IMR-90 (cell line): ENCODE measurements at regions not wholly inside any gene's neighbourhood (a gene's known extent, or its start where the extent isn't known, plus 50 kb on each side); places are given as distances from the start of the nearest gene placed in this dataset.

Source experiments
- ATAC-seq: fragments of 200-7000 bp; cut with Tn5 transposase; 2 replicates; pipeline ENCODE4 v1.9.1; 2020; ENCODE audit warnings: low read depth, mild to moderate bottlenecking, moderate library complexity
- BruUV-seq: library from RNA; stranded (reverse); fragments of 400-500 nt; replicated peaks from 2 replicates; lab custom pipeline; 2021; lab: Mats Ljungman, UMichigan
- CTCF ChIA-PET: fragments of 300-600 bp; formaldehyde crosslinking; extraction: SDS; loops from one replicate; lab custom pipeline; 2021; ENCODE audit warnings: antibody characterized with exemption; lab: Yijun Ruan, JAX
- POLR2A ChIA-PET: fragments of 300-600 bp; sonication (Branson Sonifier 250); formaldehyde crosslinking; loops from one replicate; lab custom pipeline; 2022; ENCODE audit warnings: antibody characterized with exemption; ENCODE audit not compliant: unreplicated experiment; lab: Charles Lee
- DNase-seq: peaks from one replicate; pipeline ENCODE4 v3.0.0; 2013
- H2AFZ ChIP-seq: replicated peaks from 2 replicates; pipeline ENCODE3; 2013; ENCODE audit warnings: low read length, mild to moderate bottlenecking; ENCODE audit not compliant: poor library complexity
- H2AK5ac ChIP-seq: 2 replicates; pipeline ENCODE4 v1.6.1; 2013; ENCODE audit warnings: low read depth, low read length, inconsistent platforms
- H2AK9ac ChIP-seq: replicated peaks from 2 replicates; pipeline ENCODE3; 2013; ENCODE audit warnings: mild to moderate bottlenecking, low read depth, low read length, moderate library complexity; ENCODE audit not compliant: poor library complexity
- H2BK120ac ChIP-seq: 2 replicates; pipeline ENCODE4 v1.6.1; 2013; ENCODE audit warnings: low read depth, low read length, inconsistent platforms
- H2BK15ac ChIP-seq: 3 replicates; pipeline ENCODE4 v1.6.1; 2013; ENCODE audit warnings: low read depth, low read length, inconsistent platforms
- H2BK20ac ChIP-seq: 2 replicates; pipeline ENCODE4 v1.6.1; 2013; ENCODE audit warnings: low read depth, mild to moderate bottlenecking, inconsistent platforms, low read length, moderate library complexity
- H2BK5ac ChIP-seq: 2 replicates; pipeline ENCODE4 v1.6.1; 2013; ENCODE audit warnings: mild to moderate bottlenecking, low read depth, low read length, inconsistent platforms; ENCODE audit not compliant: poor library complexity, severe bottlenecking
- H3K14ac ChIP-seq: replicated peaks from 2 replicates; pipeline ENCODE4 v1.6.1; 2013; ENCODE audit warnings: low read depth, low read length, inconsistent platforms
- H3K18ac ChIP-seq: 2 replicates; pipeline ENCODE4 v1.6.1; 2013; ENCODE audit warnings: low read depth, low read length, control low read depth
- H3K23ac ChIP-seq: 2 replicates; pipeline ENCODE4 v1.6.1; 2013; ENCODE audit warnings: low read depth, low read length, inconsistent platforms
- H3K27ac ChIP-seq: 2 replicates; pipeline ENCODE4 v1.5.1; 2013; ENCODE audit warnings: mild to moderate bottlenecking, control low read depth, low read length; ENCODE audit not compliant: insufficient read depth
- H3K27me3 ChIP-seq: 2 replicates; pipeline ENCODE4 v1.6.1; 2013; ENCODE audit warnings: low read length; ENCODE audit not compliant: control insufficient read depth, insufficient read depth
- H3K36me3 ChIP-seq: 2 replicates; pipeline ENCODE4 v1.6.1; 2013; ENCODE audit warnings: low read length, mixed read lengths; ENCODE audit not compliant: control insufficient read depth, insufficient read depth
- H3K4ac ChIP-seq: 2 replicates; pipeline ENCODE4 v1.6.1; 2013; ENCODE audit warnings: low read depth, low read length, inconsistent platforms
- H3K4me1 ChIP-seq: 2 replicates; pipeline ENCODE4 v1.6.1; 2013; ENCODE audit warnings: low read length, mixed read lengths; ENCODE audit not compliant: control insufficient read depth, insufficient read depth
- H3K4me2 ChIP-seq: 2 replicates; pipeline ENCODE4 v1.6.1; 2013; ENCODE audit warnings: low read depth, mild to moderate bottlenecking, control low read depth, low read length, moderate library complexity
- H3K4me3 ChIP-seq: 2 replicates; pipeline ENCODE4 v1.5.1; 2013; ENCODE audit warnings: low read depth, mild to moderate bottlenecking, control low read depth, low read length, moderate library complexity; ENCODE audit not compliant: insufficient read depth
- H3K56ac ChIP-seq: 2 replicates; pipeline ENCODE4 v1.6.1; 2013; ENCODE audit warnings: low read length, inconsistent platforms; ENCODE audit not compliant: insufficient read depth; ENCODE audit errors: extremely low read depth
- H3K79me1 ChIP-seq, 2 experiments: 2 replicates each; pipeline ENCODE4 v1.6.1; 2013; ENCODE audit warnings: low read length in 2 of 2, inconsistent platforms in 1 of 2, low read depth in 1 of 2
- H3K9ac ChIP-seq: 2 replicates; pipeline ENCODE4 v1.6.1; 2013; ENCODE audit warnings: low read depth, low read length, control low read depth
- H3K9me1 ChIP-seq: 2 replicates; pipeline ENCODE4 v1.6.1; 2013; ENCODE audit warnings: low read length, inconsistent platforms; ENCODE audit not compliant: insufficient read depth
- H3K9me3 ChIP-seq: 2 replicates; pipeline ENCODE4 v1.6.1; 2013; ENCODE audit warnings: low read length; ENCODE audit not compliant: control insufficient read depth, insufficient read depth
- H4K20me1 ChIP-seq: 2 replicates; pipeline ENCODE4 v1.6.1; 2013; ENCODE audit warnings: low read length, inconsistent platforms; ENCODE audit not compliant: insufficient read depth
- H4K5ac ChIP-seq: 2 replicates; pipeline ENCODE4 v1.6.1; 2013; ENCODE audit warnings: mild to moderate bottlenecking, low read depth, low read length, control low read depth
- H4K8ac ChIP-seq, 2 experiments: 2 replicates each; pipeline ENCODE4 v1.6.1; 2013; ENCODE audit warnings: low read depth in 2 of 2, low read length in 2 of 2, control low read depth in 1 of 2, inconsistent platforms in 1 of 2
- H4K91ac ChIP-seq: 2 replicates; pipeline ENCODE4 v1.6.1; 2013; ENCODE audit warnings: low read depth, low read length, inconsistent platforms; ENCODE audit not compliant: insufficient read depth
- CHD1 ChIP-seq: IDR thresholded peaks from 2 replicates; pipeline ENCODE4 v1.6.1; 2012; ENCODE audit warnings: low read depth, low read length, improper control_type of control experiment
- MAFK ChIP-seq: IDR thresholded peaks from 2 replicates; pipeline ENCODE4 v1.6.1; 2012; ENCODE audit warnings: low read depth, low read length, improper control_type of control experiment
- MXI1 ChIP-seq: IDR thresholded peaks from 2 replicates; pipeline ENCODE4 v1.6.1; 2012; ENCODE audit warnings: low read depth, mild to moderate bottlenecking, low read length, moderate library complexity, borderline replicate concordance
- RFX5 ChIP-seq: IDR thresholded peaks from 2 replicates; pipeline ENCODE4 v1.8.0; 2012; ENCODE audit warnings: low read depth, mild to moderate bottlenecking, low read length, moderate library complexity
- WGBS, 2 experiments: methylation state at CpG; one replicate each; pipeline versions ENCODE4 v1.1.5 to v1.1.7; 2013; ENCODE audit warnings: missing lambda C conversion rate in 2 of 2; ENCODE audit not compliant: insufficient read length in 1 of 2; ENCODE audit errors: extremely low coverage in 2 of 2; 5-methylcytosine and 5-hydroxymethylcytosine counted together
- dilution Hi-C: fragments of 300-500 bp; cut with HindIII; formaldehyde crosslinking; loops from one replicate; pipeline ENCODE4 v1.14.3; 2018; ENCODE audit warnings: low sequenced_read_pairs; ENCODE audit not compliant: unreplicated experiment
- in situ Hi-C: fragments of 300-500 bp; cut with MboI; formaldehyde crosslinking; loops from 3 replicates; pipeline ENCODE4 v1.14.3; 2019; ENCODE audit warnings: low sequenced_read_pairs, inconsistent platforms, mixed read lengths
- intact Hi-C: fragments of 100-400 bp; cut with micrococcal nuclease; formaldehyde crosslinking; loops from 2 replicates; pipeline ENCODE4 v1.10.0; 2022

DNA sequence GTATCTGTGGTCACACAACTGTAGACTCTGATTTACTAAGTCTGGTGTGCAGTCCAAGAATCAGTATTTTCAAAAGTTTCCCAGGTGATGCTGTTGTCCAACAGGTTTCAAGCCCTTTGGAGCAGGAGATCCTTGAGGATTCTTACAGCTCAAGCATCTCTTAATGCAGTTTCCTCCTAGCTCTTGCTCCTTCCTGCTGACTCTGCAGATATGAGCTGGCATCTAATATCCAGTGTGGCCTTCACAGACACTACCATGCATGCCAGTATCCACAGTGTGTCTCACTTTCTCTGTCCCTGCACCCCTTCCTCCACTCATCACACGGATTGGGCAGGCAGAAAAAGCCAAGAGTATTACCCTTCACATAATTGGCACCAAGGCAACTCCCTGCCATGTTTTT is 182.2 kb upstream of the TNC start:
- H3K56ac ChIP-seq: no peak overlapping the region
- dilution Hi-C loops (no loop called here), in situ Hi-C loops (no loop called here), intact Hi-C loops (no loop called here)
- H3K4ac ChIP-seq: no peak overlapping the region
- no peaks in the 10 kb centered on the region for H3K27me3 ChIP-seq
- no peak overlapping the region for H3K23ac ChIP-seq
- no peak overlapping the region for H3K27ac ChIP-seq
- H3K9me3 ChIP-seq: no peaks in the 10 kb centered on the region
- no peak overlapping the region for H4K5ac ChIP-seq
- H4K8ac ChIP-seq: no peak overlapping the region
- no peak overlapping the region for H2AK9ac ChIP-seq
- BruUV-seq: no TSS peak
- H2AFZ ChIP-seq: no peak overlapping the region
- peaks cover 2% of the 10 kb centered on the region for H3K4me1 ChIP-seq
- no peaks in the 10 kb centered on the region for H3K79me1 ChIP-seq
- no peak overlapping the region for H3K4me3 ChIP-seq
- CTCF ChIA-PET: no interaction called here
- H2BK5ac ChIP-seq: no peak overlapping the region
- H3K9ac ChIP-seq: no peak overlapping the region
- H3K36me3 ChIP-seq: no peaks in the 10 kb centered on the region
- no peak overlapping the region for H4K91ac ChIP-seq
- H2BK120ac ChIP-seq: no peak overlapping the region
- H3K14ac ChIP-seq: no peak overlapping the region
- H2BK15ac ChIP-seq: no peak overlapping the region
- POLR2A ChIA-PET: no interaction called here
- ATAC-seq: no peak
- H4K20me1 ChIP-seq: no peaks in the 10 kb centered on the region
- DNase-seq: no peak
- peaks cover 3% of the 10 kb centered on the region; the same call in 1 of the 2 replicates for H3K9me1 ChIP-seq
- no peak overlapping the region for H3K4me2 ChIP-seq
- no CpG with 5 or more reads among the region's 1 CpG for WGBS, 2 experiments
- no peak overlapping the region for H2BK20ac ChIP-seq
- no peak overlapping the region for H3K18ac ChIP-seq
- H2AK5ac ChIP-seq: no peak overlapping the region
- TF ChIP-seq RFX5 (no peak), MAFK (peak; percentile 81), MXI1 (no peak), CHD1 (no peak)
